GM18502 (cell line): ENCODE measurements at regions not wholly inside any gene's neighbourhood (a gene's known extent, or its start where the extent isn't known, plus 50 kb on each side); places are given as distances from the start of the nearest gene placed in this dataset.

Source experiments
- ATAC-seq: cut with Tn5 transposase; IDR thresholded peaks from one replicate; pipeline ENCODE4 v1.9.1; 2021; ENCODE audit warnings: mild to moderate bottlenecking; ENCODE audit not compliant: unreplicated experiment, poor library complexity

DNA sequence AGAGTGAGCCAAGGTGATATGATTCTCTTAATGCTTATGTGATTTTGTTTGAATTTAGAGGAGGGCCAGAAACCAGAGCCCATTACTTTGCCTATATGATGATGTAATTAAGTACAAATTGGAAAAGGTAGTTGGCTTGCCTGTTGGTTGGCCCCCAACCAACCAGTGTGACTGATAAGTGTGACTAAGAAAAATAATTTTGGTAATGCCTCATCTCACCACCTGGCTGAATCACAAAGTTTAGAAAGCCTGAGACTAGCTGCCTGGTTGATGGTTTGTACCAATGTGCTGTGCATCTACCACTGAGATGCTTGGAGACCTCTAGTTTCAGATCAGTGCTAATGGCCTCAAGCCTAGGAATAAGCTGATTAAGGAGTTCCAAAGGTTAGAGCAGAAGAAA, 338.7 kb downstream of the CDH2 start:
- no peak for ATAC-seq

DNA sequence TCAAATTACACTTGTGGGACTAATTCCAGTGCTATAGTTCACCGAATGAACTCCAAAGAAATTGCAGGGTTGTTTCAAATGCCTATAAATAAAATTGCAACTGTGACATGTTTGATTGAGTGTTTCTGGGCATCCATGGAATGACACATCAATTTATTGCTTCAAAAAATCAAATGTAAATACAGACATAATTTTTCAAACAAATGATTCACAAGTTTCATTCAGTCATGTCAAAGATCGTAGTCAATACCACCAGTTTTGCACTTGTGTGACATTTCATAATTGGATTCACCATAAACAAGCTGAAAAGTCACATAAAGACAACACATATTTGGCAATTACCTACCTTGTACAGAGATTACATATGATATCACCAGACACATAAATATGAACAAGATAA, 350.8 kb downstream of the CDH2 start:
- no peak for ATAC-seq

DNA sequence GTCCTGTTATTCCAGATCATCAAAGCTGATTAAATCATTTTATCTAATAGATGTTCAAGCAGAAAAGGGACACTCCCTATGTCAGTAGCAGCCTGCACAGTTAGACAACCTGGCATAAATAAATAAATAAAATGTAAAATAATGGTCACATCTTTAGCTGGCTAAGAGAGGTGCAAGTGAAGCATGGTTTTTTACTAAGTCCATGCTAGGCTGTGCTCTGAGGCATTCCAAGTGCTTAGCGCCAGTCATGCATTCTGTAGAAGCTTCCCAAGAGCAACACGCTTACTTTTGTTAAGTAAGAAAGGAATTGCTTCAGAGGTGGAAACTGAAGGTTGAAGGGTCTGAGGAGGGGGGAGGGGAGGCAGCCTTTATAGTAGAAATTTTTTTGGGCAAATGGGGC, 351.2 kb downstream of the CDH2 start:
- no peak for ATAC-seq

DNA sequence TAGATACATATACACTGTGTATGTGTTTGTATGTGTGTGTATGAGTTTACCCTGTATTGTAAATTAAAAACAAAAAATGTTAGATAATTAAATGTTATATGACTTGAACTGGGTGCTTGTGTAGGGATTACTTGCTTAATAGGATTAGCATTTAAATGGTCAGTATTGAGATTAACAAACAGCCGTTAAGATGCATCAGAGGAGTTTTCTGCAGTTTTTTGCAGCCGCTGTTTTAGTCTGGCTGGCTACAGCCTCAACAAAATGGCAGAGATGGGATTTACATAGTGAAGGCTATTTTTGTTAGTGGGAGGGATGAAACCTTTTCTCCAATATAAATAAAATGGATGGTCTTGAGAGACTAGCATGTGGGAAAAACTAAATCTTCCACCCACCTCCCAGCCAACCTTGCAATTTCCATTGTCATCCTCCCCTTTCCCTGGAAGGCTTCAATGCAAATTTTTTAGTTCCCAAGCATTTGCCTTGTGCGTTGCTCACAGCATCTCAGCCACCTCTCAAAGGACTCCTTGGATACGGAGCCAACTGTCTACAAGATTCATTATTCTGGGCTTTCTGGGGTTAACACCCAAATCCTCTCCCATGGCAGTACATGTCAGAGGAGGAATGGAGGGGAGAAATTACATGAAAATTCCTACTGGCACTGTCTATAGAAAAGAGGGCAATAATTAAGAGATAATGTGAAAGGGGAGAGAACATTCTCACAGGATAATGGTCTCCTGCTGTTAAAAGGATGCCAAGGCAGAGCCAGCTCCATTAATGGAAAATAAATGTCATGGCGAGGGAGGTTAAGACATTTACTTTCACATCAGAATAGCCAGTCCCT, 351.9 kb downstream of the CDH2 start:
- ATAC-seq = no peak

DNA sequence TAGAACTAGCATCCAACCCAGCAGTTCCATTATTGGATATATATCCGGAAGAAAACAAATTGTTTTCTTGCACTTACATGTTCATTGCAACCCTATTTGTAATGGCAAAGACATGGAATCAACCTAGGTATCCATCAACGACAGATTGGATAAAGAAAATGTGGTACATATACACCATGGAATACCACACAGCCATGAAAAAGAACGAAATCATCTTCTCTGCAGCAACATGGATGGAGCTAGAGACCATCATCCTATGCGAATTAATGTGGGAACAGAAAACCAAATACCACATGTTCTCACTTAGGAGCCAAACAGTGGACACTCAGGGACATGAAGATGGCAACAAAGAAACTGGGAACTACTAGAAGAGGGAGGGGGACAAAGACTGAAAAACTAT, 352.7 kb downstream of the CDH2 start:
- no peak for ATAC-seq

DNA sequence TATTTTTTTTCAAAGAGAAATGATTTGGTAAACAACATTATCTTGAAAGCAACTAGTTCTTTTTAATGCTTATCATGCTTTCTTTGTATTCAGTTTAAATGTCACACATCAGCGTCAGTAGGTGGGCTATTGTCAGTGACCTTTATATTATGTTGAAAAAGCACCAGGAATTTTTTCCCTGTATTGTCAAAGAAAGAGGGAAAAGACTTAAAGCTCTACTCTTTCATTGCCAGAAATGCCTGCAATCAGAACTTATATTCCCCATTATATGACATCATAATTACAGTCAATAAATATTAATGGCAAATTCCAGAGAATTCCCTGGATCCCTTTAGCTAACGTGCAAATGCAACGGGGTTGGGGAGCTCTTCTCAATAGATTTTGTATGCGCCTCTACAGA, 353.9 kb downstream of the CDH2 start:
- no peak for ATAC-seq

DNA sequence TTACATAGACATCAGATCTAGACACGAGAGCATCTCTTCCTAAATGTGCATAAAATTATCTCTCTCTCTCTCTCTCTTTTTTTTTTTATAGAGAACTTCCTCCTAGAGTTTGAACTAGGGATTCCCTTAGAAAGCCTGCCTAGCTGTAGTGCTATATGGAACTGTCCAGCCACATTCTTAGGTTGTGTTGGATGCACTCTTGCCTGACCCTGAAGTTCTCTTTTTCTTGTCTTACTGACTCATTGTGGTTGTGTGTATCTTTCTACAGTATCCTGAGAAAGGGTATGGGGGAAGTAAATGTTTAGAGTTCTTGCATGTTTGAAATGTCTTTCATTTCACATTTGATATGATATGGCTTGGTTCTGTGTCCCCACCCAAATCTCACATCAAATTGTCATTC, 368.2 kb downstream of the CDH2 start:
- no peak for ATAC-seq

DNA sequence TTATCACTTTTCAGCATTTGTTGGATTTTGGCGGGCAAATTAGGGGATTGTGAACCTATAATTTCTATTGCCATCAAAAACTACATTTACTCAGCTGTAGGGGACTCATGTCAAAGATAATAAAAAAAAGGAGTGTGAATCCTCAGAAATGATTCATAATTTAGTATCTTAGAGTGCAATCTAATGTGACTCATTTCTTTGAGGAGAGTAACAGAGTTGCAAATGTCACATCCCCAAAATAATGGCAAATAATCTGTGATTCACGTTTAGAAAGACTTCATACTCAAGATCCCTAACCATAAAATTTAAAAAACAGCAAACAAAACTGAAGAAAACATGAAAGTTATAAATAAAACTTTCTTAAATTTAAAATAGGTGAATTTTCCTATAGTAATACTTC, 373.0 kb downstream of the CDH2 start:
- no peak for ATAC-seq

DNA sequence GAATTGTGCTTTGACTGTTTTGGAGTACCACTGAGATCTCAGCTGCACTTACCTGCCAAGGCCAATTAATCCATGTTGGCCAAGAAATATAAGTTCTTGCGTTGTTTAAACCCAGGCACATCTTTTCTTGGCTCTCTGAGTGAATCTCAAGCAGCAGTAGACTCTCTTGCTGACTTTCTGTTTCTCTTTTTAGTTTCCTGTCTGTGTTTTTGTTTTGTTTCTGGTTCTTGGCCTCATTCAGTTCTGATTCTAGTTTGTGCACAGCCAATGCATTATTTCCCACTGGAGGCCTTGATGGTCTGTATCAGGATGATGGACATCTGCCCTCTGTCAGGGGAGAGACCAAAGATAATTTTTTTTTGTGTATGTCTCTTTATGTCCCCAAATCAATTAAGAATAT, 379.4 kb downstream of the CDH2 start:
- no peak for ATAC-seq

DNA sequence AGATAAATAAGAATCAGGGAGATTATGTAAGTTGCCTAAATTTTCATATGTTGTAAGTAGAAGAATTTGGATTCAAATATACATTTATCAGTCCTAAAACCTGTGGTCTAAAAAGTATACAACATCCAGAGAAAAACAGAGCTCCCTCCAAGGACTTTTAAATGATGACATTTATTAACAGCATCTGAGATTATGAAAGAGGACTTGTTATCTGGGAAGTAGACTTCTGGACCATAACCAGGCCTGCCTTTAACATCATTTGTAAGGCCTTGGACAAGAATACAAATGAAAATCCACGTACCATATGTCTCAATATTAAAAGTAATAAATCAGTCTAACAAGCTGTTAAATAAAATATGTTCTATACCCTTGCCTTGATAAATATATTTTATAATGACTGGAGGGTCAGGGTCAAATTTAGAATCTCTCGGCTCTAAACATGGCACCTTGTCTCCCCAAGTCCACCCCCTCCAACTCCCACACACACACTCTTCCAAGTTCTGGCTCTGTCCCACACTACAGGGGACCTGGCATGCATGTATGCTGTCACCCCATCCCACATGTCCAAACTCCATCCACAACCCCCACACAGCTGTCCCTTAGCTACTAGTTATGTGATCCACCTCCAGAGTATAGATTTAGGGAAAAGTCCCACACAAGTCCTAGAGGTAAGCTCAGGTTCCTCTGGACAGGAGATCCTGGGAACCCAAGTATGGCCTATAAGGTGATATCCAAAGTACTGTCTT, 382.6 kb downstream of the CDH2 start:
- no peak for ATAC-seq

DNA sequence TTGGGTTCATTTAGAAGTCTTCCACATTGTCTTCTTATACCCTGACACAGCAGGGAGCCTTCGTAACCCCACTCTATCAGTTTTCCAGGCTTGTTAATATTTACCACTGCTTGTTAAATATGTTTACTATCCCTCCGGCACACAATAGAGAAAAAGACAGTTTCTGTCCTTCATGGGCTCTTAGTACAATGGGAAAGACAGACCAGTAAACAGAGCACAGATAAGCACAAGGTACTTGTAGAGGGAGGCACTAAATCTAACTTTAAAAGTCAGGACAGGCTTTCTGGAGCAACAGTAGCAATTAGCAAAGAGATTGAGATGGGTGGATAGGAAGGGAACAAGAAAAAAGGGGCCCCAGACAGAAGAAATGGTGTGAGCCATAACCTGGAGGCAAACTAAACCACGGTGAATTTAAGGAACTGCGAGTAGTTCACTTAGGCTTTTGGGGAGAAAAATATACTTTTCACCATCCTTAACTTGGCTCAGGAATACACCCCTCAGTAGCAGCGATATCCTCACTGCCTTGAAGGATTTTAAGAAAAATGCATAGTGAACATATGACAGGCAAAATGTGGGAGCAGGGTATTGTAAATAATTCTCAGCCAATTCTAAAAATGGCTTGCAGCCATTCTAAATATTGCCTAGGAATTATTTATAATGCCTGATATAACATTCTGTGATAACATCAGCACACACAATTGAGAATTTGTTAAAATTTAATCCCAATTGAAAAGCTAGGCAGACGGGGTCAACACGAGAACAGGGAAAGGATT, 383.7 kb downstream of the CDH2 start:
- no peak for ATAC-seq

DNA sequence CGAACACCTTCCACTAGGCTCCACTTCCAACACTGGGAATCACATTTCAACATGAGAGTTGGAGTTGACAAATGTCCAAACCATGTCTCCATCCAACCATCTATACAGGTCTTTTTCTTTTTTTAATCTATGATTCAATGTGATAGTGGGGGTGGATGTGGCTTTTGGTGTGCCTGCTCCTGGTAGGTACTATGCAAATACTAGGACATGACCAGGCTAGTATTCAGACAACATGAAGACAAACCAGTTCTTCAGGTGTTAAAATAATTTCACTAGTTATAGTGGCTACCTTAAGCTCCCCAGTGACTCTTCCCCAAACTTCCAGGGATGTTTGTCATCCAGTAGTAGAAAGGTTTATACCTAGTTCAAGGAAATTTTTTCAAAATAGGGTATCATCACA, 387.5 kb downstream of the CDH2 start:
- no peak for ATAC-seq

DNA sequence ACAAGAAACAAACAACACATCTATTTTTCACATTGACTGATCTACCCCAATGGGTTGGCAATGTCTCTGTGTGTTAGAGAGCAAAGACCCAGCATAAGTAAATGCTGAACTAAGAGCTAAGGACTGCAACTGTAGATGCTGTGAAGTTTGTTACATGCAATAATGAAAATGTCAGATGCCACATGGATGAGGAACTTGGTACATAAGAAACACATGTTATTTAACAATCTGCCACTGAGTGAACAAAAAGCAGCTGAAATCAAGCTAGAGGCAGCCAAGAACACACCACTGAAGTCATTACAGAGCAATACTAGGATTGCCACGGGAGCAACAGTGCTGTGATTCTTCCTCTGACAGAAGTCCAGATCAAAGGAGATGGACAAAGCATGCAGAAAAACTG, 389.4 kb downstream of the CDH2 start:
- ATAC-seq = no peak

DNA sequence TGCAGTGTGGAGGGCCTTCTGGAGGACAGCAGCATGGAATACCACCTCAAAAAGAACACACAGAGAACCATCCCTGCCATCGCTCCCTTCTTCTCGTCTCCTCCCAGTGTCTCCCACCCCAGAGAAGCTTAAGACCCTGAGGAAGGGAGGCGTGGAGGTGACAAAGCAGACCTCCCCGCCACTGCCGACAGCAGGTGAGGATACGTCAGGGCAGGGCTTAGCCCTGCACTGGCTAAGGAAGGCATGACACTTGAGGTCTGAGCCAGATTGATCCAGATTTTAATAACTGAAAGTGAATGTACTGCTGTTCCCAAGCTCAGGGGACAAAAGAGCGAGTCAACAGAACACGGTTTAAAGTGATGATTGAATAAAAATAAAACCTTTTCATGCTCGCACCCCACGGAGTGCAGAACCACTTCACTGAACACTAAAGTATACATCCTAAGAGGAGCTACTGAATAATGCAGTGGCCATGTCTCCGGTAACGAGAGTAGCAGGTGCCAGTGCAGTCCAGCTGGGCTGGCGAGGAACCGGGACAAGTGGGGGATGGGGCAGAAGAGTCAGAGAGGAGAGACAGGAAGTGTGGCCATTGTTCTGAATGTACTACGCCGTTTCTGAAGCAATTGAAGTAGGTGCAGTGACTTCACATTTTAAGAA, 391.0 kb downstream of the CDH2 start:
- no peak for ATAC-seq

DNA sequence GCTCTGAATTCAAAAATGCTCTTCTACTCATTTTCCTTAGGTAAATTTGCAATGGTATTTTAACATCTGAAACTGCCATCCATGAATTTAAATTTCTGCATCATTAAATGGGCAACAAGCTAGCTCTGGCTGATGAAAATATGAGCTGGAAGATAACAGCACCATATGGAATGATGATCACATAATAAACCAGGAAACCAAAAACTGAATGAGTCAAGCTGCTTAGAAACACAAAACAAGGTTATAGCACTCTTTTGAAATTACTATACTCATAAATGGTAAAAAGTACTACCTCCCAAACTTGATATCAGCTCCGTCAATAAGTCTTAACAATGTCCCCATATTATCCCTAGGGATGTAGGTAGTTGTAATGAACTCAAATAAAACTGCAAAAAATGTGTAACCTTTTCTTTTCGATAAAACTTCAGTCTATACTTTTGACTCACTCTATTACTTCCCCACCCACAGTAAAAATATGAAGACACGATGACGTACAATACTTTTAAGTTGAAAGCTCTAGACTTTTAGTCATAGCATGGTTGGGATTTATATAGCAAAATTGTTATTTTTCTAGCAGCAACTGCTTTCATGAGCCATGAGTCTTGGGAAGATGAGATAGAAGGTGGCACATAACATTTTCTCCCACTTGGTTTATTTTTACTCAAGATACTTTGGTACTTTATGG, 396.7 kb downstream of the CDH2 start:
- ATAC-seq = no peak

DNA sequence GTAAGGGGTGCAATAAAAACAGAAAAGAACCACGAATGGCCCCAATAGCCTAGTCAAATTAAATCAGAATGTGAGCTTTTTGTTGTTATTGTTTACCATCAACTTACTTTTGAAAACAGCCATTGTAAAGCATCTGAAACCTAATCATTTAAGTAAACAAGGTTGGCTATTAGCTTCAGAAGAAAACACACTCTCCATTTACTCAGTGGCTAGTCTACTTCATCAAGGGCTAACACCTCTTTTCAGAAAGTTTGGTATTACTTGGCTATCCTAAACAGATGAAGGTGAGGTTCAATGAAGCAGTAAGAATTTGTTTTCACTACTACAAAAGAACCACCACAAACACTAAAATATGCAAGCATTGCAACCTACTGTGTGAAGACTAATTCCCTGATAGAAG, 398.0 kb downstream of the CDH2 start:
- no peak for ATAC-seq

DNA sequence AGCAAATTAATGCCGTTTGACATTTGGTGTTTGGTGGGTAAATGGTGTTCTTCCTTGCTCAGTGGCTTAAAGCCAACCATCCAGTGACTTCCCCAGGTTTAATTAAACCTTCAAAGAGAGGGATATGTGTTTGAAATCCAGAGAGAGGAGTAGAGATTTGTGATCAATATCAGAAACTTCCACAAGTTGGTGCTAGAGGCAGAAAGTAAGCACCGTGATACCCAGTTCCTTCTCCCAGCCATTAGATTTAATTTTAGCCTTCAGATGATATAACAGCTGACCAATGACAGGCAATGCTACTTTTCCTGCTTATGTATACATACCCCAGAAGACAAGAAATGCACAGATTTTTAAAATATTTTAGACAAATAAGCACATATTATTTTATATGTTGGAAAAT, 398.5 kb downstream of the CDH2 start:
- ATAC-seq = no peak

DNA sequence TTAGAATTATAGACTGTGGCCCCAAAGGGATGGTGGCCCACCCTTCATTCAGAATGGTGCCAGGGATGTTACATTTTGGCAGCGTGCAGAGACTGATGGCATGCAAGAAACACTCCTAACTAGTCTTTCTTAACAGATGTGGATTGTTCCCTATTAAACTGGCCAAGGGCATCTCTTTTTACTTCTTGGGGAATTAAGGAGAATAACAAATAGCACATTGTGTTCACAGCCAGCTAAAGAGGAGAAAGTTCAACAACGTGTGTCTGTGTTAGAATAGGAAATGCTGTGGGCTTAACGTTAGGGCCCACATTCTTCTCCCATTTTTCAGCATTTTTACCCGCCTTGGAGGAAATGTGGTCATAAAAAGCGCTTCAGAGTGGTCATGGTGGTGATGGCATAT, 404.8 kb downstream of the CDH2 start:
- ATAC-seq = no peak

DNA sequence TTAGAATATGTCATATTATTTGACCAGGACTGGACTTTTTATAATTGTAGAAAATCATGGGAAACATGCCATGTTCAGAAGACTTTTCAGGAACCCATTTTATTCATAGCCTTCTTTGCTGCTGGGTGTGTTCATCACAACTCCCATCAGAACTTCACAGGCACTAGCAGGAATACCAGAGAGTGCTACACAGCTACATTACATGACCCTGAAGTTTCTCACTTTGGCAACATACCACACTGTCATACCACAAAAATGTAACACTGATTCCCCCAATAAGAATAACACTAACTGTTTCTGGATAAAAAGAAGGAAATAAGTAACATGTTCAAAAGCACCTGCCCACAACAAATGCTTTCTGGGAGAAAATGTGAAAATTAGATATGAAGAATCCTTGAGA, 405.4 kb downstream of the CDH2 start:
- ATAC-seq = no peak

DNA sequence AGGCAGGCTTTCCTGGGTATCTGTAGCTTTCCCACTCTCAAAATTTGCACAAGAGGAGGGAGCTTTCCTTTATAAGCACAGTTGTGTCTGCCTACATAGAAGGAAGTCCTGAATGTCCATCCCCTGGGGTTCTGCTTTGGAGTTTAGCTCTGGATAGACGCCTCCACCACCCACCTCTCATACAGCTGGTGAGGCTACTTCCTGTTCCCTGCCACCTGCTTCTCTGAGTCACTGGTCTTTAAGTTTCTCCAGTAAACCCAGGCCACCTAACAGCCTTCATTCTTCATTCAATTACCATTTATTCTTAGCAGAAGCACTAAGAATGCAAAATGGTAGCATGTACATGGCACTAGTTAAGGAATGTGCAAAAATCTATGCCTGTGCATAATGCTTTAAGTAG, 407.8 kb downstream of the CDH2 start:
- ATAC-seq = no peak
